Activated CD8-positive, alpha-beta T cell treated with anti-CD3 and anti-CD28 coated beads for 36 hours (primary cell): ENCODE measurements at regions not wholly inside any gene's neighbourhood (a gene's known extent, or its start where the extent isn't known, plus 50 kb on each side); places are given as distances from the start of the nearest gene placed in this dataset.

Experiments
- ATAC-seq: fragments of 200-7000 bp; cut with Tn5 transposase; one replicate; pipeline ENCODE4 v1.10.0; 2021; ENCODE audit warnings: mild to moderate bottlenecking, moderate library complexity
- CTCF ChIA-PET: fragments of 350-600 bp; sonication (Branson Sonifier 250); formaldehyde crosslinking; loops from one replicate; lab custom pipeline; 2021; ENCODE audit warnings: antibody characterized with exemption; lab: Charles Lee
- POLR2A ChIA-PET: fragments of 350-600 bp; sonication (Branson Sonifier 250); formaldehyde crosslinking; loops from one replicate; lab custom pipeline; 2021; ENCODE audit warnings: antibody characterized with exemption; lab: Charles Lee
- DNase-seq: peaks from one replicate; pipeline ENCODE4 v3.0.0-alpha.2; 2020
- H3K27ac Mint-ChIP-seq: one replicate; pipeline ENCODE4 v1.8.0; 2021; ENCODE audit warnings: mild to moderate bottlenecking, mixed read lengths
- H3K27me3 Mint-ChIP-seq: one replicate; pipeline ENCODE4 v1.8.0; 2021; ENCODE audit warnings: mixed read lengths
- H3K36me3 Mint-ChIP-seq: one replicate; pipeline ENCODE4 v1.8.0; 2021; ENCODE audit warnings: low read depth, mixed read lengths
- H3K4me1 Mint-ChIP-seq: one replicate; pipeline ENCODE4 v1.8.0; 2021; ENCODE audit warnings: low read depth, mixed read lengths
- H3K4me3 Mint-ChIP-seq: one replicate; pipeline ENCODE4 v1.8.0; 2021; ENCODE audit warnings: mild to moderate bottlenecking, moderate library complexity, mixed read lengths
- H3K9me3 Mint-ChIP-seq: one replicate; pipeline ENCODE4 v1.8.0; 2021; ENCODE audit warnings: mixed read lengths
- CTCF ChIP-seq: fragments of 200-600 bp; IDR thresholded peaks from one replicate; pipeline ENCODE4 v1.8.0; 2022; ENCODE audit warnings: antibody characterized with exemption, mild to moderate bottlenecking
- intact Hi-C: fragments of 100-400 bp; cut with micrococcal nuclease; formaldehyde crosslinking; loops from one replicate; pipeline ENCODE4 v1.10.0; 2022

- CTCF ChIA-PET, result no interaction called here
- intact Hi-C loops, result no loop called here
- no peak overlapping the region for H3K4me3 Mint-ChIP-seq
- peaks cover 6% of the 10 kb centered on the region for H3K27me3 Mint-ChIP-seq
- ATAC-seq, result no peak
- no peaks in the 10 kb centered on the region for H3K4me1 Mint-ChIP-seq
- no peaks in the 10 kb centered on the region for H3K9me3 Mint-ChIP-seq
- DNase-seq, result no peak
- no peaks in the 10 kb centered on the region for H3K36me3 Mint-ChIP-seq
- no peak for TF ChIP-seq CTCF
- POLR2A ChIA-PET, result no interaction called here
- no peak overlapping the region for H3K27ac Mint-ChIP-seq
Observed at GRCh38 chr2:215693999-215694580, 258.2 kb upstream of the FN1 start.

DNA sequence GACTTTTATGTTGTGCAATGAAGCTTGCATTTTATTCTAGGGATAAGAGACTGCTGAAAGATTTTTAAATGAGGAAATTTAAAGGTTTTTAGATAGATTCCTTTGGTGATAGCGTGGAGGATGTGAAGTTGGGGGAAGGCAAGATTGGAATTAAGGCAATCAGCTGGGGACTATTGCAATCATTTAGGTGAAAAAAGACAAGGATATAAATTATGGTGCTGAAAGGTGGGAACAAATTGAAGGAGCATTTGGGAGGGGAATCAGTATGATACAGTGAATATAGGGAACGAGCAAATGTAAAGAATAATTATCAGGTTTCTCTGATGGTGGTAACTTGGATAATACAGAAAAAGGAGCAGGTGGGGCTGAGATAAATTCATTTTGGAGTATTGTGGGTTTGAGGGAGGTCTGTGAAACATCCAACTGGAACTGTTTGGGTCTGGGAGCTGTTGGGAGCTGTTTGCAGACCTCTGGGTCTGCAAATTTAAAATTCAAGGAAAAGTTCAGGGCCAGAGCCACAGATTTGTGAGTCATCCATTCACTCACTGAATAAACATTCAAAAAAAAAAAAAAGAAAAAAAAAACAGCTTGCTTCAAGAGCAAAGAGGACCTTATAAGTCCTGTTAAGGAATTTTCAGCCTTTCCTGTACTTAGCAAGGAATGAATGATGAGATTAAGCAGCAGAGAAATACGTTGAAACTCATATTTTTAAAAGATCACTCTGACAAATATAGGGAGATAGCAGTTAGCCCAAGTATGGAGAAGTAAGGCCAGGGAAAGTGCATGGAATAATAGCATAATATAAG lies 257.5 kb upstream of the FN1 start:
- POLR2A ChIA-PET, result no interaction called here
- no peaks in the 10 kb centered on the region for H3K36me3 Mint-ChIP-seq
- H3K9me3 Mint-ChIP-seq, result no peaks in the 10 kb centered on the region
- CTCF ChIA-PET, result no interaction called here
- H3K4me3 Mint-ChIP-seq, result no peak overlapping the region
- H3K4me1 Mint-ChIP-seq, result no peaks in the 10 kb centered on the region
- H3K27ac Mint-ChIP-seq, result no peak overlapping the region
- TF ChIP-seq CTCF, result no peak
- H3K27me3 Mint-ChIP-seq, result peaks cover 6% of the 10 kb centered on the region
- intact Hi-C loops, result no loop called here
- ATAC-seq (no peak), DNase-seq (no peak)

GRCh38 chr2:215692387-215693079 lies 256.7 kb upstream of the FN1 start:
- ATAC-seq, result no peak
- intact Hi-C loops, result no loop called here
- peaks cover 6% of the 10 kb centered on the region for H3K27me3 Mint-ChIP-seq
- POLR2A ChIA-PET, result no interaction called here
- H3K4me1 Mint-ChIP-seq, result no peaks in the 10 kb centered on the region
- H3K9me3 Mint-ChIP-seq, result no peaks in the 10 kb centered on the region
- TF ChIP-seq CTCF, result no peak
- H3K36me3 Mint-ChIP-seq, result no peaks in the 10 kb centered on the region
- H3K27ac Mint-ChIP-seq, result no peak overlapping the region
- H3K4me3 Mint-ChIP-seq, result no peak overlapping the region
- DNase-seq, result no peak
- CTCF ChIA-PET, result no interaction called here

DNA sequence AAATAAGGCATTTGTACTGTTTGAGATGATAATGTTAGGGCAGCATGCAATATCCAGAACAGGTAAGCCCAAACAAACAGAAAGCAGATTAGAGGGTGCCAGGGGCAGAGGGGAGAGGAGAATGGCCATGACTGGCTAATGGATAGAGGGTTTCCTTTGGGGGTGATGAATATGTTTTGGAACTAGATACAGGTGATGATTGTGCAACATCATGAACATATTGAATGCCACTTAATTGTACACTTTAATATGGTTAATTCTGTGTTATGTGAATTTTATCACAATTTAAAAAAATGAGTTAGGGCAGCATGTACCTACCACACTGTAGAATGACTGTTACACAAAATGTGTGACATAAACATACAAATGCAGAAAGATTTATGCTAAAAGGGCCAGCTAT lies 255.5 kb upstream of the FN1 start:
- ATAC-seq, result no peak
- intact Hi-C loops, result no loop called here
- CTCF ChIA-PET, result no interaction called here

More for the DNA sequence above, 255.5 kb upstream of the FN1 start:
- Mint-ChIP-seq H3K27ac (no peak overlapping the region), H3K4me3 (no peak overlapping the region), H3K36me3 (no peaks in the 10 kb centered on the region), H3K4me1 (no peaks in the 10 kb centered on the region), H3K9me3 (no peaks in the 10 kb centered on the region), H3K27me3 (peaks cover 6% of the 10 kb centered on the region)
- no peak for TF ChIP-seq CTCF
- POLR2A ChIA-PET, result no interaction called here
- DNase-seq, result no peak
